GM12878 (cell line): ENCODE measurements at regions not wholly inside any gene's neighbourhood (a gene's known extent, or its start where the extent isn't known, plus 50 kb on each side); places are given as distances from the start of the nearest gene placed in this dataset.

ENCODE experiments used
- BCL11A ChIP-seq: IDR thresholded peaks from 2 replicates; pipeline ENCODE4 v1.6.1; 2011; ENCODE audit warnings: low read depth, low read length
- CEBPB ChIP-seq, 2 experiments: fragments of 150-350 bp in 1 of 2; IDR thresholded peaks; 2 replicates each; pipeline ENCODE4 v1.6.1; 2012 to 2014; ENCODE audit warnings: low read depth in 2 of 2, low read length in 2 of 2, borderline replicate concordance in 1 of 2, inconsistent platforms in 1 of 2
- CTCF ChIP-seq, 3 experiments: IDR thresholded peaks in 2 of 3; conservative IDR thresholded peaks in 1 of 3; 2 replicates each; pipeline ENCODE4 v1.5.1; 2011; ENCODE audit warnings: low read depth in 3 of 3, low read length in 3 of 3, mild to moderate bottlenecking in 3 of 3, control low read depth in 2 of 3, moderate library complexity in 2 of 3, inconsistent platforms in 1 of 3, mixed read lengths in 1 of 3; ENCODE audit not compliant: control insufficient read depth in 2 of 3, insufficient read depth in 1 of 3; ENCODE audit errors: extremely low read depth in 1 of 3
- MAX ChIP-seq: IDR thresholded peaks from 2 replicates; pipeline ENCODE4 v1.6.1; 2012; ENCODE audit warnings: low read depth, low read length, improper control_type of control experiment
- MEF2A ChIP-seq: IDR thresholded peaks from 2 replicates; pipeline ENCODE4 v1.6.1; 2011; ENCODE audit warnings: low read depth, mild to moderate bottlenecking, low read length, moderate library complexity; ENCODE audit not compliant: insufficient read depth
- MXI1 ChIP-seq: fragments of 150-350 bp; IDR thresholded peaks from 2 replicates; pipeline ENCODE4 v1.6.1; 2011; ENCODE audit warnings: low read depth, mild to moderate bottlenecking, inconsistent platforms, low read length, improper control_type of control experiment
- MYC ChIP-seq: IDR thresholded peaks from 2 replicates; pipeline ENCODE4 v1.6.1; 2011; ENCODE audit warnings: mild to moderate bottlenecking, low read length, moderate library complexity, inconsistent platforms; ENCODE audit not compliant: insufficient read depth, insufficient replicate concordance, insufficient read length, severe bottlenecking
- POLR2A ChIP-seq: IDR thresholded peaks from 2 replicates; pipeline ENCODE4 v1.6.1; 2011; ENCODE audit warnings: low read depth, mild to moderate bottlenecking, low read length
- SPI1 ChIP-seq: IDR thresholded peaks from 2 replicates; pipeline ENCODE4 v1.6.1; 2011; ENCODE audit warnings: low read depth, mild to moderate bottlenecking, low read length, moderate library complexity, borderline replicate concordance; ENCODE audit not compliant: insufficient read depth

GRCh38 chr4:24285759-24286158 lies 298.6 kb downstream of the DHX15 start:
- TF ChIP-seq SPI1: no peak
- TF ChIP-seq CTCF (IDR thresholded peaks at IDR 0.05 in 2 of 3, conservative IDR thresholded peaks at IDR 0.05 in 1 of 3; ENCODE audit: control insufficient read depth in 2 of 3, extremely low read depth in 1 of 3, insufficient read depth in 1 of 3, low read depth in 3 of 3, low read length in 3 of 3): no peak
- TF ChIP-seq MXI1: no peak
- no peak for TF ChIP-seq POLR2A
- no peak for TF ChIP-seq BCL11A
- TF ChIP-seq MAX: no peak
- no peak for TF ChIP-seq MEF2A
- TF ChIP-seq CEBPB (IDR thresholded peaks at IDR 0.05; ENCODE audit: borderline replicate concordance in 1 of 2, low read depth in 2 of 2, low read length in 2 of 2): no peak
- no peak for TF ChIP-seq MYC
